ENCODE measurements at regions not wholly inside any gene's neighbourhood (a gene's known extent, or its start where the extent isn't known, plus 50 kb on each side); places are given as distances from the start of the nearest gene placed in this dataset.

GRCh38 chr2:150955231-150955630, 306.4 kb downstream of the RBM43 start:
- no peak for DNase-seq

- no peak for DNase-seq
Measured at GRCh38 chr2:150946831-150947230, 314.8 kb downstream of the RBM43 start.

- no peak for DNase-seq
Measured at GRCh38 chr2:150944315-150944714, 317.3 kb downstream of the RBM43 start.

GRCh38 chr2:150939087-150939486, 322.6 kb downstream of the RBM43 start:
- no peak for DNase-seq

GRCh38 chr2:150938527-150938926, 323.1 kb downstream of the RBM43 start:
- DNase-seq = no peak

GRCh38 chr2:150937030-150937429, 324.6 kb downstream of the RBM43 start:
- no peak for DNase-seq

GRCh38 chr2:150931451-150931850, 330.2 kb downstream of the RBM43 start:
- no peak for DNase-seq

- DNase-seq = no peak
Measured at GRCh38 chr2:150925611-150926010, 336.1 kb downstream of the RBM43 start.

GRCh38 chr2:150924878-150925277, 336.8 kb downstream of the RBM43 start:
- no peak for DNase-seq

- DNase-seq = no peak
Measured at GRCh38 chr2:150919901-150920300, 341.8 kb downstream of the RBM43 start.

GRCh38 chr2:150917961-150918713, 343.5 kb downstream of the RBM43 start:
- no peak for DNase-seq

GRCh38 chr2:150916467-150917396, 344.9 kb downstream of the RBM43 start:
- no peak for DNase-seq

GRCh38 chr2:150911766-150912280, 349.8 kb downstream of the RBM43 start:
- no peak for DNase-seq

- no peak for DNase-seq
Measured at GRCh38 chr2:150909613-150910012, 352.1 kb downstream of the RBM43 start.

GRCh38 chr2:150909090-150909489, 352.6 kb downstream of the RBM43 start:
- no peak for DNase-seq

GRCh38 chr2:150907466-150907865, 354.2 kb downstream of the RBM43 start:
- DNase-seq = no peak

- DNase-seq = no peak
Measured at GRCh38 chr2:150903461-150903860, 358.2 kb downstream of the RBM43 start.

- DNase-seq = no peak
Measured at GRCh38 chr2:150903055-150903454, 358.6 kb downstream of the RBM43 start.

- no peak for DNase-seq
Measured at GRCh38 chr2:150900913-150901312, 360.8 kb downstream of the RBM43 start.

- no peak for DNase-seq
Measured at GRCh38 chr2:150895968-150896367, 365.7 kb downstream of the RBM43 start.

- no peak for DNase-seq
Measured at GRCh38 chr2:150889141-150889540, 372.5 kb downstream of the RBM43 start.

- no peak for DNase-seq
Measured at GRCh38 chr2:150888337-150888736, 373.3 kb downstream of the RBM43 start.

GRCh38 chr2:150887926-150888325, 373.7 kb downstream of the RBM43 start:
- no peak for DNase-seq

Data from stimulated activated CD4-positive, alpha-beta T cell treated with anti-CD3 and anti-CD28 coated beads, Interleukin-2, amount 100 ng/mL, for 24 hours (primary cell).